GM18867 (cell line): ENCODE measurements at regions not wholly inside any gene's neighbourhood (a gene's known extent, or its start where the extent isn't known, plus 50 kb on each side); places are given as distances from the start of the nearest gene placed in this dataset.
"Not testable (repeated sequence)": the region's sequence is repeated elsewhere in the genome, so short reads cannot be mapped to it uniquely, and the experiment has no call there.

Experiments
- ATAC-seq: cut with Tn5 transposase; IDR thresholded peaks from one replicate; pipeline ENCODE4 v1.9.1; 2021; ENCODE audit warnings: mild to moderate bottlenecking, moderate library complexity; ENCODE audit not compliant: unreplicated experiment

DNA sequence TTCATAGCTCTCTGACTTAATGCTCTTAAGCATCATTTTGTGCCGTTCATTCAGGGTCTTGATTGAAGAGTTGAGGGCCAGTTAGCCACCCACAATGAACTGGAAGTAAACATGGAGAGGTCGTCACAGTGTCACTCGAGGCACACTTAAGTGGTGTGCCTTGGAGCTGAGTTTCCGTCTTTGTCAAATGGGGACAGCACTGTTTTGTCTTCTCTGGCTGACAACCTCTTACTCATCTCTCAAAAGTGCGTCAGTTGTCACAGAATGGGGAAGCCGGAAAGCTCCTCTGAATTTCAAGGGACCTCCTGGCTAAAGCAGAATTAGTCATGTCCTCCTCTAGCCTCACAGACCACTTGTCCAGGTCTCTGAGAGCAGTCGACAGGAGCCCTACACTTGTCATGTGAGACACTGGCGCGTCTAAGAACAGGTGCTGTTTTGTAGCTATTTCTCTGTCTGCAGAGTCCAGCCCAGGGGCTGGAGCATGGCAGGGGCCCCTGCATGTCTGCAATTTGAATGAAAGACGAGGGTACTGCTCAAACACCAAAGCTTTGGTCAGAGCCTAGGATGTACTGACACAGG lies 231.5 kb downstream of the NPIPA7 start:
- not testable (repeated sequence) for ATAC-seq

DNA sequence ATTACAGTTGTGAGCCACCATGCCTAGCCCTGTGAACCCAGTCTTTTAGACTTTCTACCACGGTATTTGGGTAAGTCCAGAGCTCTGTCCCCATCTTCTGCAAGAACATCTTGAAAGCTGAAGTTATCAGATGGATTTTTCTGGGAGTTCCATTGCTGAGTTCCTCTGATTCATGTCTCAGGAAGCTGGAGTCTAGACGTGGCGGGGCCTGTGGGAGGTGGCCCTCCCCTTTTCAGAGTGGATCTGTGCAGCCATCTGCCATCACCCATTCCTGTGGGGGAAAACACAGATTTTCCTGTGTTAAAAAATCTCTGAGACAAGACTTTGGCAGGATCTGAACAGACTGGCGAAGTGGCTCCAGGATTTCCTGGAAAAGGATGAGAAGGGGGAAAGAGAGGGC lies 234.3 kb downstream of the NPIPA7 start:
- not testable (repeated sequence) for ATAC-seq

DNA sequence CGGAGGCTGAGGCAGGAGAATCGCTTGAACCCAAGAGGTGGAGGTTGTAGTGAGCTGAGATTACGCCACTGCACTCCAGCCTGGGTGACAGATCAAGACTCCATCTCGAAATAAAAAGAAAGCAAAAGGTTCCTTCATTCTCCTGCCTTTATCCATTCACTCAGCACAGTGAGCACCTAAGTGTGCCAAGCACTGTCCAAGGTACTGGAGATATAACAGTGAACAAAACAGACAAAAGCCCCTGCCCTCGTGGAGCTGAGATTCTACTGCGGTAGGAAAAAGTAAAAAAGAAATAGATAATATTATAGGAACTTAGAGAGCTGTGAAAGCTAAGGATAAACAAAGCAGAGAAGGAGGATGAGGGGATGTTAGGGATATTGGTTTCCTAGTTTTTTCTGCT lies 235.5 kb downstream of the NPIPA7 start:
- ATAC-seq = not testable (repeated sequence)

DNA sequence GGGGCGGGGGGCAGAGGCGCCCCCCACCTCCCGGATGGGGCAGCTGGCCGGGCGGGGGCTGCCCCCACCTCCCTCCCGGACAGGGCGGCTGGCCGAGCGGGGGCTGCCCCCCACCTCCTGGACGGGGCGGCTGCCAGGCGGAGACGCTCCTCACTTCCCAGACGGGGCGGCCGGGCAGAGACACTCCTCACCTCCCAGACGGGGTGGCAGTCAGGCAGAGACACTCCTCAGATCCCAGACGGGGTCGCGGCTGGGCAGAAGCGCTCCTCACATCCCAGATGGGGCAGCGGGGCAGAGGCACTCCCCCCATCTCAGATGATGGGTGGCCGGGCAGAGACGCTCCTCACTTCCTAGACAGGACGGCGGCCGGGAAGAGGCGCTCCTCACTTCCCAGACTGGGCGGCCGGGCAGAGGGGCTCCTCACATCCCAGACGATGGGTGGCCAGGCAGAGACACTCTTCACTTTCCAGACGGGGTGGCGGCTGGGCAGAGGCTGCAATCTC lies 240.1 kb downstream of the NPIPA7 start:
- ATAC-seq = not testable (repeated sequence)

DNA sequence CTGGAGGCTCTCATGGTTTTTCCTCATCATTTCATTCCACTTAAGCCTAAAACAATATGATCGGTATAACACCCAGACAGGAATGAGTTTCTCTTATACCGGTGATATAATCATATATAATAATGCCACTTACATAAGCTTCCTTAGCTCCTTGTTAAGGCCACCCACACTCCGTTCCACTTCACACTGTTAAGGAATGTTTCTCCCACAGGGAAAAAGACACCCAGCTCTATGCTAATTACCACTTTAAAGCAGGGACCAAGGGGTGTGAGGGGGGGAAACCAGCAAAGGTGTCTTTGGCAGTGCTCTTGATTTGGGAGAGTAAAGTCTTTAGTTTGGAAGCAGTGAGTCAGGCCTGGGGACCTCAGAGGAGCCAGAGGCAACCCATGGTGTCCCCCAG lies 245.4 kb downstream of the NPIPA7 start:
- not testable (repeated sequence) for ATAC-seq

DNA sequence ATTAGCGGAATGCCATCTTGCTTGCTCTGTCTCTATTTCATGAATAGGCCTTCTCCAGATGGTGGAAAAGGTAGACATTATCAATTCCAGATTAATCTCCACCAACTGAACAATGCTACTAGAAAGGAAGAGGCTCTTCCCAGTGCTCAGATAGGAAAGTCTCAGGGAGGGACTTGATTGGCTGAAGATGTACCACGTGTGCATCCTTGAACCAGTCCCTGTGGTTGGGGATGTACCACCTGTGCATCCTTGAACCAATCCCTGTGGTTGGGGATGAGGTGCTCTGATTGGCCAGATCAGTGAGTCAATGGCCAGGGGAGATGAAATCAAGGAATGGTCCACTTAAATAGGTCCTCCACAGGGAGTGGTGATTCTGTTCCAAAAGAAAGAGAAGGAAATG lies 246.2 kb downstream of the NPIPA7 start:
- not testable (repeated sequence) for ATAC-seq

DNA sequence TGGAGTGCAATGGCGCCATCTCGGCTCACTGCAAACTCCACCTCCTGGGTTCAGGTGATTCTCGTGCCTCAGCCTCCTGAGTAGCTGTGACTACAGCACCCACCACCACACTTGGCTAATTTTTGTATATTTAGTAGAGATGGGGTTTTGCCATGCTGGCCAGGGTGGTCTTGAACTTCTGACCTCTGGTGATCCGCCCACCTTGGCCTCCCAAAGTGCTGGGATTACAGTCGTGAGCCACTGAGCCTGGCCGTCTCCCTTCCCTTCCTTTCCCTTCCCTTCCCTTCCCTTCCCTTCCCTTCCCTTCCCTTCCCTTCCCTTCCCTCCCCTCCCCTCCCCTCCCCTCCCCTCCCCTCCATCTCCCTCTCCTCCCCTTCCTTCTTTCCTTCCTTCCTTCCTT lies 248.9 kb downstream of the NPIPA7 start:
- ATAC-seq = not testable (repeated sequence)

DNA sequence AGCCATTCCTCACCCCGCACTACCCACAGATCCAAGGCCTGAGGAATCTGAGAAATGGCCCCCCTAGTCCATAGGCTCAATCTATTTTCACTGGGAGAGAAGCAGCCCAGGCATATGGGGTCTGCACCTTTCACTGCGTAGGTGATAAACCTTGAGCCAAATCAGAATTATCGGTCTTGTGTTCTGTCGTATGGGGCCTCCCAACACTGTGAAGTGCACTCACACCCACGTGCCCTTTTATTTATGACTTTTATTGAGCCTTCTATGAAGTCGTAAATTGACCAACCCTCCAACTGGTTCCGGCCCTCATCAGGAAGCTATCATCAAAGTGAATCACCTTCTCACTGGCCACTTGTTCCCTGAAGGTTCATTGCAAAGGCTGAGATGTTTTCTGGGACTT lies 259.3 kb downstream of the NPIPA7 start:
- not testable (repeated sequence) for ATAC-seq

DNA sequence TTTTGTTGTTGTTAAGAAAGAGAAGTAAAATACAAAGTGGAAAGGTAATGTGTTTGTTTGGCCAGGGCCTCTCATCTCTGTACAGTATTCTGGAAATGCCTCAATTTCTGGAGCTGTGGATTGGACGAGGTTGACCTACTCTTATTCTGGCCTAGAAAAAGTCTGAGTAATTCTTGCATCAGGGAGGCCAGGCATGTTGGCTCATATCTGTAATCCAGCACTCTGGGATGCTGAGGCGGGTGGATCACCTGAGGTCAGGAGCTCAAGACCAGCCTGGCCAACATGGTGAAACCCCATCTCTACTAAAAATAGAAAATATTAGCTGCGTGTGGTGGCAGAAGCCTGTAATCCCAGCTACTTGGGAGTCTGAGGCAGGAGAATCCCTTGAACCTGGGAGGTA lies 259.8 kb downstream of the NPIPA7 start:
- ATAC-seq = not testable (repeated sequence)

DNA sequence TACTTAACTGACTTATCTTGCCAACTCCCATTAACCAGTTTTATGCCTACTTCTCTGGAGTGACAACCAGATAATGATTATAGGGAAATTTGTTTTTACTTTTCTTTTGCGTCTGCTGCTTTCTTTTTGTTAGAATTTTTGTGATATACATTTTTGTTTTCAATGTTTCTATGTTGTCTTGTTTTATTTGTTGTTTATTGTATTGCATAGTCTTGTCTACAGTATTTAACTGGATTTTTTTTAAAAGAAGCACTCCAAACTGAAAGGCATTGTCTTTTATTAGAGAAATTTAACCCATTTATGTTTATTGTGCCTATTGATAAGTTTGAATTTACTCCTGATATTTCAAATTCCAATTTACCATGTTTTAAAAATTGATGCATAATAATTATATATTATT lies 264.9 kb downstream of the NPIPA7 start:
- ATAC-seq = not testable (repeated sequence)

DNA sequence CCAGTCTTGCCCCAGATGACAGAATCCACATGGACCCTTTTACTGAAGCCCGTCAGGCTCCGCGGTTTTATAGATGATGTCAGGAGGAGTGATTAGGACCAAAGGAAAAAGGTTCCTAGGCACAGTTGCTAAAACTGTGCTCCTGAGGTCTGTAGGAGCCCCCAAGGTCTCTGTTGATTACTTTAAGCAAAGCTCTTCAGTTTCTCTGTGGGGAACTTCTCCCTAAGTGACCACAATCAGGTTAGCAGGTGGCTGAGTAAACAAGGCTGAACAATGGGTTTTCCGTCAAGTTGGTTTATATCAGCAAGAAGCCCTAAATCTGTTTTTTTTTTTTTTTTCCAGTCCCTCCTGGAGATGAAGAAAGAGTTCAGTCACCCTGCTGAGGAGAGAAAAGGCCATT lies 269.1 kb downstream of the NPIPA7 start:
- ATAC-seq = not testable (repeated sequence)

DNA sequence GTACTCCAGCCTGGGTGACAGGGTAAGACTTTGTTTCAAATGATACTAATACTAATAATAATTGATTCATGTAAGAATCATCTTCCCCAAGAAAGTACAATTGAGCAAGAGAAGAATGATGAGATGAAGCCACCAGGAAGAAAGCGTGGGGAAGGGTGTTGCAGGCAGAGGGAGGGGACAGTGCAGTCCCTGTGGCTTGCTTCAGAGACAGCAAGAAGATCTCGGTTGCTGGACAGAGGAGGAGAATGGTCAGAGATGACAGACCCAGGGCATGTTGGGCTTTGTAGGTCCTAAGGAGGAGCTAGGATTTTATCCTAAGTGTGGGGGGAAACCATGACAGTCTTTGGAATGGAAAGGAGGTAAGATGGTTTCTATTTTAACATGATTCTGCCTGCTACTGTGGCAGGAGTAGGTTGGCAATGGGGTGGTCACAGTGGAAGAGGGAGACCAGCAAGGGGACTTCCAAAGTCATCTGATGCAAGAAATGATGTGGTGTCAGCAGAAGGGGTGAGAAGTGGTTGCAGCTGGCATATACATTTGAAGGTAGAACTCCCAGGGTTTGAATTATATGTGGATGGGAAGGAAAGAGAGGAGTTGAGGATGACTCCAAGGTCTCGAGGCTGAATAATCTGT lies 293.4 kb downstream of the NPIPA7 start:
- not testable (repeated sequence) for ATAC-seq

DNA sequence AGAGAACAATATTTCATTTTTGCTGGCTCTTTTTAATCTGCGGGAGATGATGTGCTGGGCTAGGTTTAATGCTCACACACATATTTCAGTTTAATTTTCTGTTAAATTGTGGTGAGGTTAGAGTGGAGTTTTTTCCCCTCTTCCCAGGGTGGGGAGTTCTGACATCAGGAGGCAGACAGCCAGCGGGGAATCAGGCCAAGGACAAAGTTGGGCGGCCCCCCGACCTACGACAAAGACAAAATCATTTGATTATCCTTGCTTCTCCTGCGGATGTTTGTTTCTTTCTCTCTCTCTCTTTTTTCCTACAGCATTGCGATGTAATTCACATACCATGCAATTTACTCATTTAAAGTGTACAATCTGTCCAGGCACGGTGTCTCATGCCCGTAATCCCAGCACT lies 295.9 kb downstream of the NPIPA7 start:
- not testable (repeated sequence) for ATAC-seq

DNA sequence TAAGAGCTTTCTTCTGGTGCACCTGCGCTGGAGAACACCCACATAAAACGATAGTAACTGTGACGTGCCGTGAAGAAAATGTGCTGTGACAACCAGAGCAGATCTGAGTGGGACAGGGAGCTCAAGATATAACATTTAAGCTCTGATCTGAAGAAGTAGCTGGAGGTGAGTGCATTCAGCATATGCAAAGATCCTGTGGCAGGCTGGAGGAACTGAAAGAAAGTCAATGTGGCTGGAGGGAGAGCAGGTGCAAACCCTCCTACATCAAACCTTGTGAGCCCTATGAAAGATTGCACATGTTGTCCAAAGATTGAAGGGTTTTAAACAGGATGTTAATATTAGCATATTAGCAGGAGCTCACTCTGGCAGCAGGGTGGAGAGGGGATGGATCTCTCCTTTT lies 342.9 kb downstream of the NPIPA7 start:
- not testable (repeated sequence) for ATAC-seq

DNA sequence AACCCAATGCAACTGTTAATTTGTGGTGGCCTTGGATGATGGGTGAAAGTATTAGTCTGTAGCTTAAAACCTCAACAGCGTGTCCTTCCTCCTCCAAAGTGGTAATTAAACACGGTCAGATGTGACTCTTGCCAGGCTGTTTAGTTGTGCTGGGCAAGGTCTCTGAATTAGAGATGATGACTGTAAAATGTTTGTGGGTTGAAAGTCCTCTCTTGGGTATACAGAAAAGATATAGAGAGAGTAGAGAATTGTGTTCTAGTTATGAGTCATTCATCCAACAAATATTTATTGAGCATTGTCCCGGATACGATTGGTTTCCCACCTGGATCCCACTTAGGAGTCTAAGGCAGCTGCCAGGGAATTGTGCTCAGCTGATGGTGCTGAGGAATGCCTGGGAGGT lies 343.7 kb downstream of the NPIPA7 start:
- ATAC-seq = not testable (repeated sequence)

DNA sequence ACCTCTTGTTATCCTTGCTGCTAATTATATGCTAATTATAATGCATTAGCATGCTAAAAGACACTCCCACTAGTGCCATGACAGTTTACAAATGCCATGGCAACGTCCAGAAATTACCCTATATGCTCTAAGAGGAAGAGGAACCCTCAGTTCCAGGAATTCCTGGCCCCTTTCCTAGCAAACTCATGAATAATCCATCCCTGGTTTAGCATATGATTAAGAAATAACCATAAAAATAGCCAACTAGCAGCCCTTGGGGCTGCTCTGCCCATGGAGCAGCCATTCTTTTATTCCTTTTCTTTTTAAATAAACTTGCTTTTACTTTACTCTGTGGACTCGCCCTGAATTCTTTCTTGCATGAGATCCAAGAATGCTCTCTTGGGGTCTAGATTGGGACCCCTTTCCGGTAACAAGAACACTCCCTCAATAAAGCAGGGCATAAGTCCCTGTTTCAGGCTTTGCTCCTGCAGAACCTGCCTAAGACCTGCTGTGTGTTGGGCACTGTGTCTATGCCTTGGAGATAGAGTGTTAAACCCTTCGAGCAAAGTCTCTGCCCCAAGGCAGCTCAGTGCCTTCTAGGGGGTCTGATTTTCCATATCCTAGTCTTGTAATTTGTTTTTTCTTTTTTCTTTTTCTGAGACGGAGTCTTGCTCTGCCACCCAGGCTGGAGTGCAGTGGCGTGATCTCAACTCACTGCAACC lies 345.0 kb downstream of the NPIPA7 start:
- ATAC-seq = not testable (repeated sequence)

DNA sequence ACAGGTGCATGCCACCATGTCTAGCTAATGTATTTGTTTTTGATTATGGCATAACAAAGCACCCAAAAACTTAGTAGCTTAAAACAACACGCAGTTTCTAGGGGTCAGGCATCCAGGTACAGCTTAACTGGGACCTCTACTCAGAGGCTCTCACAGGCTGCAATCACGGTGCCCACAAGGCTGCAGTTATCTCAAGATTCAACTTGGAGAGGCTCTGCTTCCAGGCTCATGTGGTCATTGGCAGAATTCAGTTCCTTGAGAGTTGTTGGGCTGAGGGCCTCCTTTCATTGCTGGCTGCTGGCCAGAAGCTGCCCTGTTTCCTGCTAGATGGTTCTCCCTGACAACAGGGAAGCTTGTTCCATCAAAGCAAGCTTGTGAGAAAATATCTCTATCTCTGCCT lies 348.1 kb downstream of the NPIPA7 start:
- ATAC-seq = not testable (repeated sequence)

DNA sequence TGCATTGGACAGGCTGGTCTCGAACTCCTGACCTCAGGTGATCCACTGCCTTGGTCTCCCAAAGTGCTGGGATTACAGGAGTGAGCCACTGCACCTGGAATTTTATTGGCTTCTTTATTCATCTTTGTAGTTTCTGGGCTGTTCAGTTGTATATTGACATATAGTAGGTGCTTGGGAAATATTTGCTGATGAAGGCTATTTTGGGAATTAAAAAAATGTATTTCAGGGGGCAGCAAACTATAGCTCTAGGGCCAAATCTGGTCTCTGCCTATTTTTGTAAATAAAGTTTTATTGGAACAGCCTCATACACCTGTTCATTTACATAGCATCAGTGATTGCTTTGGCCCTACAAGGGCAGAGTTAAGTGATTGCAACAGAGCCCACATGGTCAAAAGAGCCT lies 363.6 kb downstream of the NPIPA7 start:
- ATAC-seq = not testable (repeated sequence)

DNA sequence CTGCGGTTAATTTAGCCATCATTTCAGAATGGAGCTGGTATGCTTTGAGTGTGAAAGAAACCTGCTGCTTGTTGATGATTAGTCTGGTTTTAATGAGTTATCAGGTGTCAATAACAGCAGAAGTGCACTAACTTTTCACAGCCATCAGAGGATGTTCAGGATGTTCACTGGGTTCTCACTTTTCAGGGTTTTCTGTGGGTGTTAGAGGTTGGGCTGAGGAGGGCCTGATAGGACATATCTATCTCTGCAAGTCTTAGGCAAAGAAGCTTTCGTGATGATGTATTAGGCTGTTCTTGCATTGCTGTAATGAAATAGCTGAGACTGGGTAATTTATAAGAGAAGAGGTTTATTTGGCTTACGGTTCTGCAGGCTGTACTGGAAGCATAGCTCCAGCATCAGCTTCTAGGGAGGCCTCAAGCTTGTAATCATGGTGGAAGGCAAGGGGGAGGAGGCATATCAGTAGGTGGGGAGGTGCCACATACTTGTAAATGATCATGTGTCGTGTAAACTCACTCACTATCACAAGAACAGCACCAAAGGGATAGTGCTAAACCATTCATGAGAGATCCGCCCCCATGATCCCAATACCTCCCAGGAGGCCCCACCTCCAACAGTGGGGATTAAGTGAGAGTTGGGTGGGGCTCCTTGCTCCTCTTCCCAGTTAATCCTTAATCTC lies 376.2 kb downstream of the NPIPA7 start:
- not testable (repeated sequence) for ATAC-seq

DNA sequence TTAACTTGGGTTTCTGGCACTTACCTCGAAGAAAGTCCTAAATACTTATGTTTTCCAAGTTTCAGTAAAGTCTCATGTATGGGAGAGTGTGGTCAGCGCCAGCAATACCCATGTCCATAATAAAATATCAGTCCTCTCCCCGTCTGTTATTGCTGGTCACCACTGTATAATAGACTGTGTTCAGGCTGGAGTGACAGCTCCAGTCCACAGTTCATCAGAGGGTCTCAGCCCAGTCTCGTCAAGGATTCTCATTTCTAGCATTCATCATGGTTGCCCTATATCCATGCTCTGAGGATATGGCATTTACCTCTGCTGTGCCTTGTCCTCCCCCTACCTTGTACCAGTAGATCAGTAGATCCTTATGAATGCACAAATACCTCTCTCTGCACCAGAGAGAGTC lies 384.5 kb downstream of the NPIPA7 start:
- ATAC-seq = no peak

DNA sequence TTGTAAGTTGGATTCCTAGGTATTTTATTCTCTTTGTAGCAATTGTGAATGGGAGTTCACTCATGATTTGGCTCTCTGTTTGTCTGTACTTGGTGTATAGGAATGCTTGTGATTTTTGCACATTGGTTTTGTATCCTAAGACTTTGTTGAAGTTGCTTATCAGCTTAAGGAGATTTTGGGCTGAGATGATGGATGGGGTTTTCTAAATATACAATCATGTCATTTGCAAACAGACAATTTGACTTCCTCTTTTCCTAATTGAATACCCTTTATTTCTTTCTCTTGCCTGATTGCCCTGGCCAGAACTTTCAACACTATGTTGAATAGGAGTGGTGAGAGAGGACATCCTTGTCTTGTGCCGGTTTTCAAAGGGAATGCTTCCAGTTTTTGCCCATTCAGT lies 391.8 kb downstream of the NPIPA7 start:
- ATAC-seq = not testable (repeated sequence)
